ELR (cell line): ENCODE measurements at regions not wholly inside any gene's neighbourhood (a gene's known extent, or its start where the extent isn't known, plus 50 kb on each side); places are given as distances from the start of the nearest gene placed in this dataset.
A peak's percentile ranks its signal among the peaks of the same experiment; 100 is the strongest.
"Not testable (repeated sequence)": the region's sequence is repeated elsewhere in the genome, so short reads cannot be mapped to it uniquely, and the experiment has no call there.

Experiments used
- DNase-seq: peaks from one replicate; pipeline ENCODE4 v3.0.0-alpha.2; 2015; ENCODE audit warnings: low read depth

DNA sequence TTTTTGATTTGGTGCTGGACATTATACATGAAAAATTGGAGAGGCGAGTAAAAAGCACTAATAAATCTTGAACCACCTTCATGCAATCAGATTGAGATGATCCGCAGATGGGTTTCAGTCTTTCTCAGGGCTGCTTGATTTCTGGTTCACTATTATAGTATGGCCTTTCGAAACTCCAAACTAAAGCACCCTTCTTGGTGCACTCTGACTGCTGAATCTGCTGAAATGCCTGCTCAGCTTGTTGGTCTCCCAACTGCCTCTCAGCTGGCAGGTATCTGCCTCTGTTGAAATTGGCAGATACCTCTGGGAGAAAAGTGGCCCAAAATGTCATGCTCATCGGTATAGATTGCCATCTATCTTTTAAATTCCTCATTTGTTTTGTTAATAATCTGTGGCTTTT is 102.5 kb upstream of the WIPF3 start:
- DNase-seq: not testable (repeated sequence)

DNA sequence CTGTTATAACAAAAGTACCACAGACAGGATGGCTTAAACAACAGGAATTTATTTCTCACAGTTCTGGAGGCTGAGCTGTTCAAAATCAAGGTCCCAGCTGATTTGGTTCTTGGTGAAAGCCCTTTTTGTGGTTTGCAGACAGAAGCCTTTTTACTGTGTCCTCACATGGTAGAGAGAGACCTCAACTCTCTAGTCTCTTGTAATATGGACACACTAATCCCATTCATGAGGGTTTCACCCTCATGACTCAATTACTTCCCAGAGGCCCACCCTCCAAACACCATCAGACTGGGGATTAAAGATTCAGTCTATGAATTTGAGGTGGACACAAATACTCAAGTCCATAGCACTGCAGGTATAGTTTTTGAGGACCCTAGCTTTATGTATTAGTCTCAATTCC is 97.3 kb upstream of the WIPF3 start:
- DNase-seq: not testable (repeated sequence)

DNA sequence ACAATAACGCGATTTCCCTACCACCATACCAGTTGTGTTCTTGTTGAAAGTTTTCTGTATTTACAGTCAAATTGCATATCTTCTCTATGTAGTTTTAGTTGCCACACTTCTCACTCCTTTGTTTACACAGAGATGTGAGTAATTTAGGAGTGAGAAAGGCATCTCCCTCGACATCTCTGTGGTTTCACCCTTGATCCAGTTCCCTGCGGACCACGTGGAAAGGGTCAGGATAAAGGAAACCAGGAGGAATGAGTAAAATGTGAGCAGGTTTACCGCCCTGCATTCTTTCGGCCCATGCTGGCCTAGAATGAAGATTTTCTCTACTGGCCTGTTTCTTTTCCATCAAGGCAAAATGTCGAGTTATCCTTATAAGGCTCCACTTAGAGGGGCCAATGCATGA is 83.2 kb upstream of the WIPF3 start:
- DNase-seq: peak; percentile 94

DNA sequence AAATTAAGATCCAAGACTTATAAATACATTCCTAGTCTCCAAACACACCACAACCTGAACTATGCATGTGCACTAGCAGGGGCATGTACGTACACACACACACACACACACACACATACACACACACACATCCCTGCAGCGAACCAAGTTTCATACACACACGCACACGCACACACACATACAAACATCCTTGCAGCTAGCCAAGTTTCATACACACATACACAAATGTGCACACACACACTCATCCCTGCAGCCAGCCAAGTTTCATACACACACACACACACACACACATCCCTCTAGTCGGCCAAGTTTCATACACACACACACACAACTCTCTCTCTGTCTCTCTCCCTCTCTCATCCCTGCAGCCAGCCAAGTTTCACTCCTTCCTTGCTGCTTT is 82.7 kb upstream of the WIPF3 start:
- peak; percentile 11 for DNase-seq

DNA sequence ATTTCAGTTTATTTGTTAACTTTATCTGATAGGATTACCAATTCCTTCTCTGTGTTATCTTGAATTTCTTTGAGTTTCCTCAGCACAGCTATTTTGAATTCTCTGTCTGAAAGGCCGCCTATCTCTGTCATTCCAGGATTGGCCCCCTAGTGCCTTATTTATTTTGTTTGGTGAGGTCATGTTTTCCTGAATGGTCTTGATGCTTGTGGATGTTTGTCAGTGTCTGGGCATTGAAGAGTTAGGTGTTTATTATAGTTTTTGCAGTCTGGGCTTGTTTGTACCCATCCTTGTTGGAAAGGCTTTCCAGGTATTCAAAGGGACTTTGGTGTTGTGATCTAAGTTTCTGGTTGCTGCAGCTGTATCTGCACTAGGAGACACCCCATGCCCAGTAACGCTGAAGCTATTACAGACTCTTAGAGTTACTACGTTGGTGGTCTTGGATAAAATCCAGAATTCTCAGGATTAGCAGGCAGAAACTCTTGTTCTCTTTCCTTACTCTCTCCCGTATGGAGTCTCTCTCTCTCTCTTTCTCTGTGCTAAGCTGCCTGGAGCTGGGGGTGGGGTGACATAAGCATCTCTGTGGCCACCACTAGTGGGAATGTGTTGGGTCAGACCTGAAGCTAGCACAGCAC is 76.7 kb upstream of the WIPF3 start:
- not testable (repeated sequence) for DNase-seq

DNA sequence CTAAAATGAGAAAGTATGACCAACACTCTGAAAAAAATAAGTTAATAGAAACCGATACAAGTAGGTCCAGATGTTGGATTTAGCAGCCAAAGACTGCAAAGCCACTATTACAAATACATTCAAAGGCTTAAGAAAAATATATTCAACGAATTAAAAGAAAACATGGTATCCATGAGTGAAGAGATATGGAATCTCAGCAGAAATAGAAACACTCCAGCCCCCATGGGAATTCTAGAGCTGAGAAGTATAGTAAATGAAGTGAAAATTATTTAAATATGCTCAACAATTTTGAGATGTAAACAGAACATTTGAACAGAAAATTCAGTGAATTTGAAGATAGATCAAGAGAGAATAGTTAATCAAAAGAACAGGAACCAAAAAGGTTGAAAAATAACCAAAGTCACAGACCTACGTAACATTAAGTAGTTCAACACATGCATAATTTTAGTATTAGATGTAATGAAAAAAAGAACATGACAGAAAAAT is 72.0 kb upstream of the WIPF3 start:
- no peak for DNase-seq

DNA sequence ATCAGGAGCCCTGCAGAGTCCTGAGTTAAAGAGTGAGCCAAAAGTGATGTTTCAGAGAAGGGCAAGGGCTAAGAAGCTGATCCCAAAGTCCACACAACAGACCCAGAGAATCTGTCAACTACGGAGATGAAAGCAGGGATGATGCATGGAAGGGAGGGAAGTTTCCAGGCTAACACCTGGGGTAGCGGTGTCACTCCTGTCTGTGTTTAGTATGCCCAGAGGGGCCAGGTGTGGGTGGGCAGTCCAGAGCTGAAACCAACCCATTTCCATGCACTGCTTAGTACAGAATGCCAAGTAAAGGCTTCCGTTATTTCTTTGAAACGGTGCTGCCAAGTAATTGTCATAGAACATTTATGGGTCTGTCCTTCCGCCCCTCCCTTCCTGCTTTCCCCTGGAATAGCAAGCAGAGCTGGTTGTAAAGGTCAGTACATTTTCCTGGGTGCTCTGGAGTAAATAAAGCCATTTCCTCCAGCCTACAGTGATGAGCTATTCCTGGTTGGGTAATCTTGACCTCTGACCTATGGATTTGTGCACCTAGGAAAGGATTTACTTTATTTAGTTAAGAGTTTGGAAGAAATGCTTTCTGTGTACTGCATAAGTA is 58.6 kb upstream of the WIPF3 start:
- DNase-seq: peak; percentile 6

DNA sequence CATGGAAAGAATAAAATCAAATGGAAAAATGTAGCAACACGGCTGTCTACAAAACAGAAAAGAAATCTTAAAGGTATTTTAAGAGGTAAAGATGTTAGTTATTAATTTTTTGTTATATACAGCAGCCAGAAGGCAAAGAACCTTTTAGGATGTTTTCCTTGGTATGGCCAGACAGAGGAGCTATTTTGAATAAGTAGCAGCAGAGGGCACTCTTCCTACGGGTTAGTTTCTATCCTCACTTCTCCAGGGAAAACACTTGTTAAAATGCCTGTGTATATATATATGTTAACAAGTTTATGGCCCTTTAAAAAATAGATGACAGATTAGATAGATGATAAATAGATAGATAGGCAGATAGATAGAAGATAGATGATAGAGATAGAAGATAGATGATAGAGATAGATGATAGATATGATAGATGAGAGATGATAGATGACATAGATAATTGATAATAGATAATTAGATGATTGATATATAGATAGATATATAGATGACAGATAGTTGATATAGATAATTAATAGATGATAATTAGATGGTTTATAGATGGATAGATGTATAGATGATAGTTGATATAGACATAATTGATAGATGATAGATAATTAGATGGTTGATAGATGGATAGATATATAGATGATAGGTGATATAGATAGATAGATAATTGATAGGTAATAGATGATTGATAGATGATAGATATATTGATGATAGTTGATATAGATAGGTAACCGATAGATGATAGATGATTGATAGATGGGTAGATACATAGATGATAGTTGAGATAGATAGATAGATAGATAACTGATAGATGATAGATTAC is 57.8 kb upstream of the WIPF3 start:
- peak; percentile 72 for DNase-seq

DNA sequence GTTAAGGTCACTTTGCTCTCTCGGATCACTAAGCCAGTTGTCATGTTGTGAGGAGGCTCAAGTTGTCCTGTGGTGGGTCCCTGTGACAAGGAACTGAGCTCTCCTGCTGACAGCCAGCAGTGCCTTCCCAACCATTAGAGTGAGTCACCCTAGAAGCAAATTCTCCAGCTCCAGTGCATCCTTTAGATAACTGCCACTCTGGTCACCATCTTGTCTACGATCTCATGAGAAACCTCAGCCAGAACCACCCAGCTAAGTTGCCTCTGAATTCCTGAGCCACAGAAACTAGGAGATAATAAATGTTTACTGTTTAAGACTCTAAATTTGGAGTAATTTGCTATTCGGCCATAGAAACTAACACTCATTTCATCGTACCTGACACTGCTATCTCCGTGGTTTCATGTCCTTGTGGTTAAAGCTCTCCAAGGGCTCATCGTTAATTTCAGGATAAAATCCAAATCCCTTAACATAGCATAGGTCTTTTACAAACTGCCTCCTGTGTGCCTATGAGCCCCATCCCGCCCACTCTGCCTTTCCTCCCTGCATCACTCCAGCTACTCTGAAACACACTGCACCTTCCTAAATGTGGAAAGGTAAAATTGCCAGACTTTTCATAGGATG is 56.5 kb upstream of the WIPF3 start:
- no peak for DNase-seq

DNA sequence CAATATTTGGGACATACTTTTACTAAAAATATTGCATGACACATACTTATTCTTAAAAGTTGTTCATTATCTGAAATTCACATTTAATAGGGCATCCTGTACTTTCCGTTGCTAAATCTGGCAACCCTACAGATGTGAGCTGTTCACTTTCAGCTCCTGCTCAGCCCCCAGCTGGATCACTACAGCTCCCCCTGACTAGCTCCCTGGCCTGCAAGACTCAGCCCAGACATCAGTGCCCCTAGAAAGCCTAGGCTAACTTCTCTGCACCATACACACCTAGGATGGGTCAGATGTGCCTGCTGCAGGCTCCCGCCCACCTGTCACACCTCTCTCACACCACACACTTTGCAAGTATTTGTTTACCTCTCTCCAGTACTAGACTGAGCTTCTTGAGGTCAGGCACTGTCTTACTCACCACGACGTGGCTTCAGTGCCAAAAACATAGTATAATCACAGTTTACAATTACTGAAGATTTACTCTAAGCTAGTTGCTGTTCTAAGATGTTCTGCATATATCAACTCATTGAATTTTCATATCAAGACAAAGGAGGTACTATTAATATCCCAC is 55.9 kb upstream of the WIPF3 start:
- peak; percentile 32 for DNase-seq

DNA sequence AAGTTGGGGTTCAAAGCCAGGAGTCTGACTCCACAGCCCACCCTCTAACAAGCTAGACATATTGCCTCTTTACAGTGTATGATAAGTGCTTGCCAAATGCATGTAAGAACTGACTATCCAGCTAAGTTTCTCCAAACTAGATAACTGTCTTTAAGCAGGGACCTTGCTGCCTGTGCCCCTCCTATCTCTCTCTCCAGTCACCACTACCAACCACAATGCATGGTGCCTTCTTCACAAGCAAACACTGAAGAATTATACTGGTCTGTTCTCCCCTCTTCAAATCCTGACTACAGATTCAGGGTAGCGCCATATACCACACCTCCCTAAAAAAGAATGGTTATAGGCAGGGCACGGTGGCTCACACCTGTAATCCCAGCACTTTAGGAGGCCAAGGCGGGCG is 55.3 kb upstream of the WIPF3 start:
- not testable (repeated sequence) for DNase-seq

DNA sequence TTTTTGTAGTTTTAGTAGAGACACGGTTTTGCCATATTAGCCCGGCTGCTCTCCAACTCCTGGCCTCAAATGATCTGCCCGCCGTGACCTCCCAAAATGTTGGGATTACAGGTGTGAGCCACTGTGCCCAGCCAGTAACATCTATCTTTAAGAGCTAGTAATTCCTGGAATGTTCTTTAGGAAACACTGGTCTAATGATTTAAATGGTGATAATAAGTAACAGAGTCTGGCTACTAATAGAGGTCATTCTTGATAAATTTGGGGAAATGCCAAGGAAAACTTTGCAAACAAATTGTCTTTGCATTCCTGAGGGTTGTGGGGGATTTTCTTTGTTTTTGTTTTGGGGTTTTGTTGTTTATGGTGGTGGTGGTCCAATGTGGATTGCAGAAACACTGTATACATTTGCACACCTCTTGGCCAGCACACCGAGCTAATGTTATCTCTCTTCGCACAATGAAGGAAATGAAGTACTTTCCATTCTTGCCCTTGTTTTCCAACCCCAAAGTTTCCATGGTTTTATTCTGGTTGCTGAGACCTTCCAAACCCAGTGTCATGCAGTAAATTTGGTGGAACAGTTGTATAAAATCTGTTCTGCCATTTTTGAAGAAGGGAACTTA is 51.3 kb upstream of the WIPF3 start:
- DNase-seq: no peak
